ENCODE measurements at regions not wholly inside any gene's neighbourhood (a gene's known extent, or its start where the extent isn't known, plus 50 kb on each side); places are given as distances from the start of the nearest gene placed in this dataset.

DNA sequence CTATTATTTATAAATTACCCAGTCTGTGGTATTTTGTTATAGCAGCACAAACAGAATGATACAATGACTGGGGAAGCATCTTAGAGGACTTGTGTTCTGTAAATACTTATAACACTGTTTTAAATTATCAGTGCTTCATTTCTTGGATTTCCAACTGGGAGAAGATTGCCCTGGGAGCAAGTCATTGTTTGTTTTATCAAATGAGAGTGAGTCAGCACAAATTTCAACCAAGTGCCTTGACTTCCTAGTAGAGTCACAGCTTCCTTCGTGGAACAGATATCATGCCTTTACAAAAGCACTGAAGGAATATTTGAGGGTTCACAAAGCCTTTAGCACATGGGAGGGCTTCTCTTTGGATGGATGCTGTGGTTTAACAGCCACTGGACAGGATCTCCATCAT lies 234.1 kb downstream of the KTN1 start:
- Histone ChIP-seq H4K20me1 (ENCODE audit: control insufficient read depth, insufficient read depth, low read length, poor library complexity, severe bottlenecking) (no peaks in the 10 kb centered on the region), H3K36me3 (replicated peaks in 1 of 2; ENCODE audit: control extremely low read depth in 1 of 2, control insufficient read depth in 1 of 2, extremely low read depth in 1 of 2, insufficient read depth in 2 of 2, low read length in 1 of 2) (no peaks in the 10 kb centered on the region), H3K9me3 (ENCODE audit: control extremely low read depth in 1 of 3, control insufficient read depth in 2 of 3, insufficient read depth in 1 of 3, low read length in 2 of 3) (no peaks in the 10 kb centered on the region), H3K4me3 (ENCODE audit: control extremely low read depth in 1 of 5, extremely low read depth in 1 of 5, insufficient read depth in 1 of 5, low read depth in 2 of 5, low read length in 4 of 5) (no peak overlapping the region), H3K4me2 (replicated peaks; ENCODE audit: low read depth, low read length, poor library complexity, severe bottlenecking) (no peak overlapping the region), H3K79me2 (ENCODE audit: control insufficient read depth, insufficient read depth, low read length) (no peaks in the 10 kb centered on the region), H3K27me3 (replicated peaks in 1 of 4; ENCODE audit: control extremely low read depth in 1 of 4, control insufficient read depth in 3 of 4, insufficient read depth in 4 of 4, low read length in 3 of 4) (no peaks in the 10 kb centered on the region), H2AFZ (ENCODE audit: insufficient read depth, low read depth, low read length, poor library complexity, severe bottlenecking) (no peak overlapping the region), H3K9ac (ENCODE audit: low read length) (no peak overlapping the region), H3K27ac (ENCODE audit: low read length in 2 of 2) (no peak overlapping the region), H3K4me1 (ENCODE audit: control insufficient read depth in 2 of 2, insufficient read depth in 2 of 2, low read length in 2 of 2) (no peaks in the 10 kb centered on the region)
- H3K27me3 Mint-ChIP-seq, result peaks cover 9% of the 10 kb centered on the region
- CTCF ChIA-PET, result no interaction called here
- no CpG with 5 or more reads among the region's 1 CpG for WGBS (ENCODE audit: insufficient coverage)
- TF ChIP-seq EZH2 (IDR thresholded peaks at IDR 0.05; ENCODE audit: borderline replicate concordance, insufficient read depth, low read depth, low read length, poor library complexity, severe bottlenecking), result no peak
- TF ChIP-seq, protein P1, sequence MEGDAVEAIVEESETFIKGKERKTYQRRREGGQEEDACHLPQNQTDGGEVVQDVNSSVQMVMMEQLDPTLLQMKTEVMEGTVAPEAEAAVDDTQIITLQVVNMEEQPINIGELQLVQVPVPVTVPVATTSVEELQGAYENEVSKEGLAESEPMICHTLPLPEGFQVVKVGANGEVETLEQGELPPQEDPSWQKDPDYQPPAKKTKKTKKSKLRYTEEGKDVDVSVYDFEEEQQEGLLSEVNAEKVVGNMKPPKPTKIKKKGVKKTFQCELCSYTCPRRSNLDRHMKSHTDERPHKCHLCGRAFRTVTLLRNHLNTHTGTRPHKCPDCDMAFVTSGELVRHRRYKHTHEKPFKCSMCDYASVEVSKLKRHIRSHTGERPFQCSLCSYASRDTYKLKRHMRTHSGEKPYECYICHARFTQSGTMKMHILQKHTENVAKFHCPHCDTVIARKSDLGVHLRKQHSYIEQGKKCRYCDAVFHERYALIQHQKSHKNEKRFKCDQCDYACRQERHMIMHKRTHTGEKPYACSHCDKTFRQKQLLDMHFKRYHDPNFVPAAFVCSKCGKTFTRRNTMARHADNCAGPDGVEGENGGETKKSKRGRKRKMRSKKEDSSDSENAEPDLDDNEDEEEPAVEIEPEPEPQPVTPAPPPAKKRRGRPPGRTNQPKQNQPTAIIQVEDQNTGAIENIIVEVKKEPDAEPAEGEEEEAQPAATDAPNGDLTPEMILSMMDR (IDR thresholded peaks at IDR 0.05), result no peak
- DNase-seq (no peak), ATAC-seq (ENCODE audit: low read depth) (no peak)
- H3K4me3 Mint-ChIP-seq, result no peak overlapping the region
- H3K27ac Mint-ChIP-seq, result no peak overlapping the region
- intact Hi-C loops (cut with micrococcal nuclease), result no loop called here
- POLR2A ChIA-PET, result no interaction called here
- no peaks in the 10 kb centered on the region for H3K4me1 Mint-ChIP-seq
- no peaks in the 10 kb centered on the region for H3K9me3 Mint-ChIP-seq (ENCODE audit: insufficient read depth)

DNA sequence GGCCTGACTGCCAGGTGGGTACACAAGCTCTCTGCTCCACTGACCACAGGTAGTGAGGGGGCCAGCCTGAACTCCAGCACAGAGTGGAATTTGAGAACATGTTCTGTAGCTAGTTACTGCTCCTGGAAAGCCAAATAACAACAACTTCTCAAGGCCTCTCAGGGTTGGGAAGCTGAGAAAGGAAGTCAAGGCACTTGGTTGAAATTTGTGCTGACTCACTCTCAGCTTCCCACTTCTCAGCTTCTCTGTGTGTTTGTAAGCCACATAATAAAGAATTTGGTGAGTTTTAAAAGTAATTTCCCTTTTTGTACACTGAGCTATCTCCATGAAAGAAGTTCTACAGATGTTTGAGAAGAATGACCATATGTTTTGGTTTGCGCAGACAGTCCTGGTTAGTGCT lies 234.9 kb downstream of the KTN1 start:
- Mint-ChIP-seq H3K27me3 (peaks cover 9% of the 10 kb centered on the region), H3K4me1 (peaks cover 2% of the 10 kb centered on the region), H3K27ac (no peak overlapping the region), H3K9me3 (ENCODE audit: insufficient read depth) (no peaks in the 10 kb centered on the region), H3K4me3 (no peak overlapping the region)
- intact Hi-C loops (cut with micrococcal nuclease), result no loop called here
- Histone ChIP-seq H3K4me3 (ENCODE audit: control extremely low read depth in 1 of 5, extremely low read depth in 1 of 5, insufficient read depth in 1 of 5, low read depth in 2 of 5, low read length in 4 of 5) (no peak overlapping the region), H3K9me3 (ENCODE audit: control extremely low read depth in 1 of 3, control insufficient read depth in 2 of 3, insufficient read depth in 1 of 3, low read length in 2 of 3) (no peaks in the 10 kb centered on the region), H2AFZ (ENCODE audit: insufficient read depth, low read depth, low read length, poor library complexity, severe bottlenecking) (no peak overlapping the region), H3K4me1 (ENCODE audit: control insufficient read depth in 2 of 2, insufficient read depth in 2 of 2, low read length in 2 of 2) (no peaks in the 10 kb centered on the region), H3K9ac (ENCODE audit: low read length) (no peak overlapping the region), H3K79me2 (ENCODE audit: control insufficient read depth, insufficient read depth, low read length) (no peaks in the 10 kb centered on the region), H3K4me2 (replicated peaks; ENCODE audit: low read depth, low read length, poor library complexity, severe bottlenecking) (no peak overlapping the region), H3K36me3 (replicated peaks in 1 of 2; ENCODE audit: control extremely low read depth in 1 of 2, control insufficient read depth in 1 of 2, extremely low read depth in 1 of 2, insufficient read depth in 2 of 2, low read length in 1 of 2) (no peaks in the 10 kb centered on the region), H3K27me3 (replicated peaks in 1 of 4; ENCODE audit: control extremely low read depth in 1 of 4, control insufficient read depth in 3 of 4, insufficient read depth in 4 of 4, low read length in 3 of 4) (no peaks in the 10 kb centered on the region), H4K20me1 (ENCODE audit: control insufficient read depth, insufficient read depth, low read length, poor library complexity, severe bottlenecking) (no peaks in the 10 kb centered on the region), H3K27ac (ENCODE audit: low read length in 2 of 2) (no peak overlapping the region)
- ChIA-PET CTCF (interaction anchor here (1.0 kb wide), 1 partner anchor 526 kb away, joined by 5 read pairs; no protein-coding TSS in a partner anchor), POLR2A (no interaction called here)
- no peak for ATAC-seq (ENCODE audit: low read depth)
- TF ChIP-seq EZH2 (IDR thresholded peaks at IDR 0.05; ENCODE audit: borderline replicate concordance, insufficient read depth, low read depth, low read length, poor library complexity, severe bottlenecking), result no peak
- WGBS (ENCODE audit: insufficient coverage), result no CpG with 5 or more reads among the region's 1 CpG
- no peak for DNase-seq

Data from B cell (primary cell).